Mesendoderm (in vitro differentiated cells): ENCODE measurements at regions not wholly inside any gene's neighbourhood (a gene's known extent, or its start where the extent isn't known, plus 50 kb on each side); places are given as distances from the start of the nearest gene placed in this dataset.

Experiments
- DNase-seq: peaks from one replicate; pipeline ENCODE4 v3.0.0; 2013
- H2AK5ac ChIP-seq: 2 replicates; pipeline ENCODE4 v1.6.1; 2013; ENCODE audit warnings: low read length, inconsistent platforms
- H2BK120ac ChIP-seq: 2 replicates; pipeline ENCODE4 v1.6.1; 2013; ENCODE audit warnings: low read depth, mild to moderate bottlenecking, low read length, moderate library complexity, mixed read lengths
- H2BK15ac ChIP-seq: replicated peaks from 2 replicates; pipeline ENCODE4 v1.6.1; 2013; ENCODE audit warnings: low read depth, mild to moderate bottlenecking, moderate library complexity
- H2BK5ac ChIP-seq: 2 replicates; pipeline ENCODE4 v1.6.1; 2013; ENCODE audit warnings: low read length, inconsistent platforms
- H3K18ac ChIP-seq: 2 replicates; pipeline ENCODE4 v1.6.1; 2013; ENCODE audit warnings: mild to moderate bottlenecking, low read length, mixed read lengths
- H3K23ac ChIP-seq: one replicate; pipeline ENCODE4 v1.6.1; 2013; ENCODE audit warnings: low read length
- H3K27ac ChIP-seq: 2 replicates; pipeline ENCODE4 v1.5.1; 2013; ENCODE audit warnings: low read depth, mild to moderate bottlenecking, inconsistent platforms, low read length, moderate library complexity
- H3K27me3 ChIP-seq: 2 replicates; pipeline ENCODE4 v1.6.1; 2013; ENCODE audit warnings: low read length, control low read depth, mild to moderate bottlenecking, inconsistent platforms; ENCODE audit not compliant: insufficient read depth, poor library complexity
- H3K36me3 ChIP-seq: 2 replicates; pipeline ENCODE4 v1.6.1; 2013; ENCODE audit warnings: low read length, inconsistent platforms; ENCODE audit not compliant: control insufficient read depth, insufficient read depth
- H3K4ac ChIP-seq: one replicate; pipeline ENCODE4 v1.6.1; 2013; ENCODE audit warnings: low read depth, mild to moderate bottlenecking, low read length, moderate library complexity
- H3K4me1 ChIP-seq: 2 replicates; pipeline ENCODE4 v1.6.1; 2013; ENCODE audit warnings: low read depth, low read length, inconsistent platforms; ENCODE audit not compliant: control insufficient read depth
- H3K4me2 ChIP-seq: 2 replicates; pipeline ENCODE4 v1.6.1; 2013; ENCODE audit warnings: low read length
- H3K4me3 ChIP-seq: 2 replicates; pipeline ENCODE4 v1.5.1; 2013; ENCODE audit warnings: mild to moderate bottlenecking, low read length
- H3K56ac ChIP-seq: one replicate; pipeline ENCODE4 v1.6.1; 2013; ENCODE audit warnings: low read length
- H3K79me1 ChIP-seq: 2 replicates; pipeline ENCODE4 v1.6.1; 2013; ENCODE audit warnings: low read length, inconsistent platforms
- H3K79me2 ChIP-seq: 2 replicates; pipeline ENCODE4 v1.6.1; 2013; ENCODE audit warnings: mild to moderate bottlenecking, low read length; ENCODE audit not compliant: control insufficient read depth, insufficient read depth
- H3K9ac ChIP-seq: 2 replicates; pipeline ENCODE4 v1.6.1; 2013; ENCODE audit warnings: low read length, inconsistent platforms
- H4K5ac ChIP-seq: one replicate; pipeline ENCODE4 v1.6.1; 2013; ENCODE audit warnings: low read length
- H4K8ac ChIP-seq: one replicate; pipeline ENCODE4 v1.6.1; 2013; ENCODE audit warnings: low read depth, mild to moderate bottlenecking, control low read depth, low read length, moderate library complexity
- WGBS: extraction: QIAGEN DNeasy Blood & Tissue Kit; methylation state at CpG from one replicate; pipeline ENCODE4 v1.1.7; 2013; ENCODE audit warnings: low lambda C conversion rate, missing lambda C conversion rate; ENCODE audit not compliant: insufficient coverage; ENCODE audit errors: extremely low coverage; 5-methylcytosine and 5-hydroxymethylcytosine counted together

DNA sequence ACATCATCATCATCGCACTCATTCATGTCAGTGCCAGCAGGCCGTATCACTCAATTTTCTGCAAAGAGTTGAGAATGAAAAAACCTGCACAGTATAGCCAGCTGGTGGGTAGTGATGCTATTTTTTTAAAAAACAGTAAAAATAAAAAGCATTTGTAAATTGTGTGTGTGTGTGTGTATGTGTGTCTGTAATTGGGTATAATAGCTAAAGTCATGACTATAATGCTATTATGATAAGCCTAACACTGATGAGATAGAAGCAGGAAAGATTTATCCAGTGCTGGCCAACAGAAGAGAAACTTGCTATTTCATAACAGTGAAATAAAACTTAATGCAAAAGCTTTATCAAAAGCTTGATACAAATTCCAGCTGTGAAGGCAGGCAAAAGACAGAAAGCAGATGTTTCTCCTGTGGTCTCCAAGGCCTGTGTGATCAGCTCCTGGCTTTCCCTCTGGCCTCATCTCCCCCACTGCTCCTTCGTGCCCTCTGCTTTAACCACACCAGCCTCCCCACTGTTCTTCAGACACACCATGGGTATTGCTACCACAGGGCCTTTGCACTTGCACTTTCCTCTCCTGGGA lies 206.2 kb upstream of the IRX5 start:
- Histone ChIP-seq H3K56ac (no peak overlapping the region), H2AK5ac (no peak overlapping the region), H3K79me2 (no peaks in the 10 kb centered on the region), H3K9ac (no peak overlapping the region), H3K18ac (no peak overlapping the region), H4K5ac (no peak overlapping the region), H3K23ac (no peak overlapping the region), H2BK15ac (no peak overlapping the region), H2BK5ac (no peak overlapping the region), H3K4me3 (no peak overlapping the region), H3K4me2 (no peak overlapping the region), H3K4me1 (no peaks in the 10 kb centered on the region), H3K79me1 (no peaks in the 10 kb centered on the region), H2BK120ac (no peak overlapping the region), H3K27ac (no peak overlapping the region), H3K36me3 (no peaks in the 10 kb centered on the region), H4K8ac (no peak overlapping the region), H3K4ac (no peak overlapping the region), H3K27me3 (no peaks in the 10 kb centered on the region)
- no peak for DNase-seq
- no CpG with 5 or more reads among the region's 3 CpGs for WGBS

DNA sequence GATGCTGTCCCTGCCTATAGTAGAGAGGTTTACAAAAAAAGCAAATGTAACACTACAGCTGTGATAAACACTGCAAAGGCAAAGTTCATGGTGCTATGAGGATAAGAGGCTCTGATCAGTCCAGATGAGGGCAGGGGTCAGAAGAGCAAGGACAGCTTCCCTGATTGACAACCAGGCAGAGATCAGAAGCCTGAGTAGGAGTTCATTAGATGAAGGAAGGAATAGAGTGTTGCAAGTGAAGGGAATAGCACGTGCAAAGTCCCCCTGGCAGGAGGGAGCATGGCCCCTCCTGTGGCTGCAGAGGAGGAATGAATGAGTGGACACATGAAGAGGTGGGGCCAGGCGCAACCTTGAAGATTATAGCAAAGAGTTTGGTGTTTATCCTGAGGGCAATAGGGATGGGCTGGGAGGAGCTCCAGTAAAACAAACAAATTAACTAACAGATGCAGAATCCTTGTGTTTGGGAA lies 208.4 kb upstream of the IRX5 start:
- Histone ChIP-seq H4K8ac (no peak overlapping the region), H2BK15ac (no peak overlapping the region), H2BK120ac (no peak overlapping the region), H3K18ac (no peak overlapping the region), H2BK5ac (no peak overlapping the region), H3K79me2 (no peaks in the 10 kb centered on the region), H3K79me1 (no peaks in the 10 kb centered on the region), H3K36me3 (no peaks in the 10 kb centered on the region), H3K23ac (no peak overlapping the region), H2AK5ac (no peak overlapping the region), H3K27me3 (no peaks in the 10 kb centered on the region), H3K4me2 (no peak overlapping the region), H3K4me1 (no peaks in the 10 kb centered on the region), H3K9ac (no peak overlapping the region), H3K4me3 (no peak overlapping the region), H3K27ac (no peak overlapping the region), H3K4ac (no peak overlapping the region), H3K56ac (no peak overlapping the region), H4K5ac (no peak overlapping the region)
- no CpG with 5 or more reads among the region's 2 CpGs for WGBS
- DNase-seq: no peak

DNA sequence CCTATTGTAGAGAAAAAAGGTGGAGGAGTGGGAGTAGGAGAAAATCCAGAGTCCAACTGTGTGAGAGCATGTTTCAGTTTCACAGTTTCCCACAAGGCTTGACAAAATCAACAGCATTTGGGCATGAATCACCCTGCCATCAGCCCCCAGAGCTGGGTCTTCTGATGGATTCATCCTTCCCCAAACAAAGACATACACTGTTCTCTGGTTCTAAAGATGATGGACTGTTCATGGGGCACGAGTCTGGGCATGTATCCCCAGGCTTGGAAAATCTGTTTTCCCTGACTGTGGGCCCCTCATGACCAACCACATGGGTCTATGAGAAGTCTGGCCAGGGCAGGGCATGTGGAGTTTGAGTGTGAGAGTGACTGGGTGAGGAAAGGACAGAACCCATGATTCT lies 210.4 kb upstream of the IRX5 start:
- Histone ChIP-seq H3K18ac (no peak overlapping the region), H3K9ac (no peak overlapping the region), H3K79me1 (no peaks in the 10 kb centered on the region), H2BK15ac (no peak overlapping the region), H3K27me3 (no peaks in the 10 kb centered on the region), H4K8ac (no peak overlapping the region), H3K4ac (no peak overlapping the region), H3K36me3 (no peaks in the 10 kb centered on the region), H3K23ac (no peak overlapping the region), H3K4me3 (no peak overlapping the region), H2BK5ac (no peak overlapping the region), H3K79me2 (no peaks in the 10 kb centered on the region), H4K5ac (no peak overlapping the region), H2BK120ac (no peak overlapping the region), H2AK5ac (no peak overlapping the region), H3K56ac (no peak overlapping the region), H3K4me1 (no peaks in the 10 kb centered on the region), H3K27ac (no peak overlapping the region), H3K4me2 (no peak overlapping the region)
- no peak for DNase-seq
- WGBS: no CpG with 5 or more reads among the region's 1 CpG

DNA sequence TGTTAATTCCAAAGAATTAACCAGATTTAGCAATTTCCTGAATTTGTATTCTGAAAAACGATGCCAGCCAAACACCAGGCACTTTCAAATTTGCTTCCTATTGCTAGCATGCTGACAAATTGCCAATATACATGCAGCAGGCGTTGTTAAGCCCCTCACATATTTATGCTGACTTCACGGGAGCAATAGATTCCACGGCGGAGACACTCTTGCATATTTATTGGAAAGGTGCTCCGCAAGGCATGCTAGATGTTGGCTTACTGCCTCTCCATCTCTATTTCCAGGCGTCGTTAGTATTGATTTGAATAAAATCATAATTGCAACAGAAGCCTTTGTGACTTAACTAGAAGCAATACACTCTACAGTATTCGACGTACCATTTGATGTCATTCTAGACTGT lies 211.0 kb upstream of the IRX5 start:
- Histone ChIP-seq H3K27me3 (no peaks in the 10 kb centered on the region), H3K4ac (no peak overlapping the region), H2AK5ac (no peak overlapping the region), H3K4me1 (no peaks in the 10 kb centered on the region), H3K23ac (no peak overlapping the region), H3K79me1 (no peaks in the 10 kb centered on the region), H2BK120ac (no peak overlapping the region), H3K4me3 (no peak overlapping the region), H2BK5ac (no peak overlapping the region), H4K8ac (no peak overlapping the region), H3K79me2 (no peaks in the 10 kb centered on the region), H3K9ac (no peak overlapping the region), H3K18ac (no peak overlapping the region), H3K36me3 (no peaks in the 10 kb centered on the region), H2BK15ac (no peak overlapping the region), H4K5ac (no peak overlapping the region), H3K56ac (no peak overlapping the region), H3K27ac (no peak overlapping the region), H3K4me2 (no peak overlapping the region)
- DNase-seq: no peak
- WGBS: no CpG with 5 or more reads among the region's 10 CpGs

DNA sequence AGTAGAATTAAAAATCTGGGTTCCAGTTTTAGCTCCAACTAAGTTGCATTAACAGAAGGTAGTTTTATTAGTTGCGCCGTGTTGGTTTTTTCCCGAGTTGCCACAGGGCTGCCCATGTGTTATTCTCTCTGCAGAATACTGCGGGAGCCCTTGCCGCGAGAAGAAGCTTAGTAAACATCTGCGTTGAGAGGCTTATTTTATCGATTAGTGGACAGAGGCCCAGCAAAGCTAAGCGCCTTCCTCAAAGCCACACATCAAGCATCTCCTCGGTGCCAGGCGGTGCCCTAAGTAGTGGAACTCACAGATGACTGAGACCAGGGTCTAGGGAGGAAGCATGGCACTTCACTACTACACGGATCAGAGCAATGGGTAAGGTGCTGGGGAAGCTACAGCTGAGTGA lies 212.3 kb upstream of the IRX5 start:
- Histone ChIP-seq H3K23ac (no peak overlapping the region), H4K5ac (no peak overlapping the region), H3K4me1 (no peaks in the 10 kb centered on the region), H2BK120ac (no peak overlapping the region), H3K27ac (no peak overlapping the region), H4K8ac (no peak overlapping the region), H3K79me1 (no peaks in the 10 kb centered on the region), H3K4me2 (no peak overlapping the region), H3K4ac (no peak overlapping the region), H2AK5ac (no peak overlapping the region), H2BK5ac (no peak overlapping the region), H3K36me3 (no peaks in the 10 kb centered on the region), H3K4me3 (no peak overlapping the region), H3K27me3 (no peaks in the 10 kb centered on the region), H3K56ac (no peak overlapping the region), H2BK15ac (no peak overlapping the region), H3K9ac (no peak overlapping the region), H3K18ac (no peak overlapping the region), H3K79me2 (no peaks in the 10 kb centered on the region)
- DNase-seq: no peak
- WGBS: no CpG with 5 or more reads among the region's 12 CpGs

DNA sequence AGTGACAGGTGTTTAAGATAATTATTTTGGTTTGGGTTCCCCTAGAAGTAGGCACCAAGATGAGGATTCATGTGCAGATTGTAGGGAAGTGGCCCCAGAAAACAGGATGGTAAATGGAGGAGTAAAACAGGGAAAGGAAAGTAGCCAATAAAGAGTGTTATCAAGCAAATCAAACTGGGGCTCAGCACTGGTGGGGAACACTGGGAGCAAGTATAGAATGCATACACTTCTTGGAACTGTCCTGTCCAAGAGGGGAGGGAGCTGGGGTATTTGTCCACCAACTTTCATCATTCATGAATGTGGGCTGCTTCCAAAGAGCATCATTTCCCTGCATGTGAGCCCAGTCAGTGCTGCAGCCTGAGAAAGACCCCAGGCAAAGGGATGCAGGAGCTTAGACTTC lies 215.7 kb upstream of the IRX5 start:
- Histone ChIP-seq H4K8ac (no peak overlapping the region), H3K4ac (no peak overlapping the region), H2BK15ac (no peak overlapping the region), H3K4me3 (no peak overlapping the region), H3K27me3 (no peaks in the 10 kb centered on the region), H3K4me2 (no peak overlapping the region), H3K79me1 (no peaks in the 10 kb centered on the region), H2BK120ac (no peak overlapping the region), H3K9ac (no peak overlapping the region), H3K79me2 (no peaks in the 10 kb centered on the region), H2BK5ac (no peak overlapping the region), H3K18ac (no peak overlapping the region), H4K5ac (no peak overlapping the region), H3K36me3 (no peaks in the 10 kb centered on the region), H3K23ac (no peak overlapping the region), H3K56ac (no peak overlapping the region), H2AK5ac (no peak overlapping the region), H3K4me1 (no peaks in the 10 kb centered on the region), H3K27ac (no peak overlapping the region)
- no peak for DNase-seq
